Spinal cord (tissue), 9 donors: ENCODE measurements at regions not wholly inside any gene's neighbourhood (a gene's known extent, or its start where the extent isn't known, plus 50 kb on each side); places are given as distances from the start of the nearest gene placed in this dataset.
A peak's percentile ranks its signal among the peaks of the same experiment; 100 is the strongest.

Experiments
- DNase-seq, 6 donors: peaks; one replicate each; pipeline versions ENCODE4 v3.0.0 to v3.0.0-alpha.2; 2013 to 2015; ENCODE audit warnings: low spot score in 6 of 6, low read depth in 4 of 6
- H3K27ac ChIP-seq: one replicate; pipeline ENCODE4 v1.5.1; 2013; ENCODE audit warnings: low read depth, low read length, control low read depth
- H3K27me3 ChIP-seq: one replicate; pipeline ENCODE4 v1.6.1; 2013; ENCODE audit warnings: low read length; ENCODE audit not compliant: control insufficient read depth, insufficient read depth
- H3K36me3 ChIP-seq: one replicate; pipeline ENCODE4 v1.6.1; 2013; ENCODE audit warnings: low read length; ENCODE audit not compliant: control insufficient read depth, insufficient read depth
- H3K4me1 ChIP-seq: one replicate; pipeline ENCODE4 v1.6.1; 2013; ENCODE audit warnings: low read length; ENCODE audit not compliant: control insufficient read depth, insufficient read depth
- H3K4me3 ChIP-seq: one replicate; pipeline ENCODE4 v1.5.1; 2013; ENCODE audit warnings: low read depth, low read length, control low read depth
- H3K9me3 ChIP-seq: one replicate; pipeline ENCODE4 v1.6.1; 2013; ENCODE audit warnings: low read length; ENCODE audit not compliant: control insufficient read depth, insufficient read depth
- WGBS: methylation state at CpG from one replicate; pipeline ENCODE4 v1.1.5; 2013; ENCODE audit warnings: missing lambda C conversion rate; ENCODE audit not compliant: insufficient coverage; 5-methylcytosine and 5-hydroxymethylcytosine counted together
- donor health status: healthy.

- Histone ChIP-seq H3K9me3 (no peaks in the 10 kb centered on the region), H3K36me3 (no peaks in the 10 kb centered on the region), H3K27me3 (no peaks in the 10 kb centered on the region), H3K4me3 (no peak overlapping the region), H3K4me1 (no peaks in the 10 kb centered on the region), H3K27ac (no peak overlapping the region)
- 100% methylated on average over 1 of the region's 4 CpGs for WGBS
- DNase-seq, result no peak
Observed at GRCh38 chr5:155068616-155069100, 55.1 kb downstream of the KIF4B start.

- Histone ChIP-seq H3K4me3 (no peak overlapping the region), H3K4me1 (no peaks in the 10 kb centered on the region), H3K36me3 (no peaks in the 10 kb centered on the region), H3K9me3 (no peaks in the 10 kb centered on the region), H3K27ac (no peak overlapping the region), H3K27me3 (no peaks in the 10 kb centered on the region)
- WGBS, result 69% methylated on average over 3 of the region's 3 CpGs
- no peak for DNase-seq
Observed at GRCh38 chr5:155069961-155070360, 56.4 kb downstream of the KIF4B start.

GRCh38 chr5:155070781-155071180 is 57.2 kb downstream of the KIF4B start:
- Histone ChIP-seq H3K9me3 (no peaks in the 10 kb centered on the region), H3K4me1 (no peaks in the 10 kb centered on the region), H3K36me3 (no peaks in the 10 kb centered on the region), H3K27ac (no peak overlapping the region), H3K27me3 (no peaks in the 10 kb centered on the region), H3K4me3 (no peak overlapping the region)
- DNase-seq, result no peak

- no peaks in the 10 kb centered on the region for H3K4me1 ChIP-seq
- no CpG with 5 or more reads among the region's 5 CpGs for WGBS
- H3K27me3 ChIP-seq, result no peaks in the 10 kb centered on the region
- no peak overlapping the region for H3K27ac ChIP-seq
- DNase-seq, result peak in 1 of 6 donors; percentile 34
- H3K4me3 ChIP-seq, result no peak overlapping the region
- H3K9me3 ChIP-seq, result no peaks in the 10 kb centered on the region
- H3K36me3 ChIP-seq, result no peaks in the 10 kb centered on the region
Observed at GRCh38 chr5:155076379-155076778, 62.8 kb downstream of the KIF4B start.

- Histone ChIP-seq H3K36me3 (no peaks in the 10 kb centered on the region), H3K4me1 (no peaks in the 10 kb centered on the region), H3K9me3 (no peaks in the 10 kb centered on the region), H3K4me3 (no peak overlapping the region), H3K27ac (no peak overlapping the region), H3K27me3 (no peaks in the 10 kb centered on the region)
- WGBS, result no CpG with 5 or more reads among the region's 3 CpGs
- DNase-seq, result no peak
Observed at GRCh38 chr5:155079698-155080097, 66.1 kb downstream of the KIF4B start.

GRCh38 chr5:155080721-155081120 is 67.2 kb downstream of the KIF4B start:
- Histone ChIP-seq H3K4me1 (no peaks in the 10 kb centered on the region), H3K9me3 (no peaks in the 10 kb centered on the region), H3K27me3 (no peaks in the 10 kb centered on the region), H3K27ac (no peak overlapping the region), H3K4me3 (no peak overlapping the region), H3K36me3 (no peaks in the 10 kb centered on the region)
- 77% methylated on average over 3 of the region's 3 CpGs for WGBS
- DNase-seq, result no peak

- DNase-seq, result no peak
- Histone ChIP-seq H3K27ac (no peak overlapping the region), H3K4me3 (no peak overlapping the region), H3K9me3 (no peaks in the 10 kb centered on the region), H3K27me3 (no peaks in the 10 kb centered on the region), H3K36me3 (no peaks in the 10 kb centered on the region), H3K4me1 (no peaks in the 10 kb centered on the region)
- WGBS, result 92% methylated on average over 2 of the region's 3 CpGs
Observed at GRCh38 chr5:155081618-155082017, 68.1 kb downstream of the KIF4B start.

- H3K4me1 ChIP-seq, result no peaks in the 10 kb centered on the region
- WGBS, result 85% methylated on average over 4 of the region's 4 CpGs
- no peak overlapping the region for H3K27ac ChIP-seq
- H3K9me3 ChIP-seq, result no peaks in the 10 kb centered on the region
- no peak overlapping the region for H3K4me3 ChIP-seq
- DNase-seq, result no peak
- no peaks in the 10 kb centered on the region for H3K27me3 ChIP-seq
- H3K36me3 ChIP-seq, result no peaks in the 10 kb centered on the region
Observed at GRCh38 chr5:155082401-155082800, 68.8 kb downstream of the KIF4B start.

GRCh38 chr5:155085282-155085989 is 71.9 kb downstream of the KIF4B start:
- WGBS, result no CpG with 5 or more reads among the region's 4 CpGs
- H3K27ac ChIP-seq, result no peak overlapping the region
- peak in 1 of 6 donors; percentile 21 for DNase-seq

GRCh38 chr5:155087036-155087435 is 73.5 kb downstream of the KIF4B start:
- no peaks in the 10 kb centered on the region for H3K9me3 ChIP-seq
- H3K4me1 ChIP-seq, result no peaks in the 10 kb centered on the region
- WGBS, result 92% methylated on average over 3 of the region's 4 CpGs
- no peaks in the 10 kb centered on the region for H3K27me3 ChIP-seq
- H3K36me3 ChIP-seq, result no peaks in the 10 kb centered on the region
- no peak for DNase-seq
- H3K4me3 ChIP-seq, result no peak overlapping the region
- H3K27ac ChIP-seq, result no peak overlapping the region

More at GRCh38 chr5:155085282-155085989, 71.9 kb downstream of the KIF4B start:
- no peak overlapping the region for H3K4me3 ChIP-seq
- no peaks in the 10 kb centered on the region for H3K27me3 ChIP-seq
- H3K36me3 ChIP-seq, result no peaks in the 10 kb centered on the region
- no peaks in the 10 kb centered on the region for H3K4me1 ChIP-seq
- no peaks in the 10 kb centered on the region for H3K9me3 ChIP-seq
